ENCODE measurements at regions not wholly inside any gene's neighbourhood (a gene's known extent, or its start where the extent isn't known, plus 50 kb on each side); places are given as distances from the start of the nearest gene placed in this dataset.
"Not testable (repeated sequence)": the region's sequence is repeated elsewhere in the genome, so short reads cannot be mapped to it uniquely, and the experiment has no call there.

DNA sequence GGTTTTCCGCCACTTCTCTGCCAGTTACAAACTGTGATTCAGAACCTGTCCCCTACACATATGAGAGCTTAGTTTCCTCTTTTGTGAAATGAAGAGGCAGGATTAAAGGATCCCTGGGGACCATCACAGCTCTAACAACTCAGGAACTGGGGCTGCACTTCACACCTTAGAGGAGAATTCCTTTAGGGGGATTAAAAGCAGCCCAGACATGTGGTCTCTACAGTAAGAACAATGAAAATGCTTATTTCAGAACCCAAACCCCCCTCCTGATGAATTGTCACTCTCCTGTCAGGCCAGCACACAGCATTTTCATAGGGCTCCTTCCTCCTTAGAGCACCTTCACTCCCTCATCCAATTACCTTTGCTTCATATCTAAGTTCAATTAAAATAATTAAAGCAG is 101.5 kb upstream of the NEDD4L start:
- Histone ChIP-seq H3K9me3 (ENCODE audit: insufficient read depth, low read length) (no peaks in the 10 kb centered on the region), H3K36me3 (ENCODE audit: low read length) (no peaks in the 10 kb centered on the region), H3K79me2 (ENCODE audit: insufficient read depth, low read length) (no peaks in the 10 kb centered on the region), H3F3A (ENCODE audit: insufficient read depth) (no peaks in the 10 kb centered on the region), H3K27me3 (ENCODE audit: low read length) (no peaks in the 10 kb centered on the region), H2AFZ (ENCODE audit: low read depth, low read length, severe bottlenecking) (no peak overlapping the region), H3K4me2 (ENCODE audit: low read depth, low read length, poor library complexity, severe bottlenecking) (no peak overlapping the region), H3K4me3 (ENCODE audit: insufficient read depth, low read length, poor library complexity, severe bottlenecking) (no peak overlapping the region), H3K9ac (ENCODE audit: low read length) (no peak overlapping the region), H3K9me2 (replicated peaks; ENCODE audit: insufficient read depth, low read length) (no peaks in the 10 kb centered on the region), H4K20me1 (ENCODE audit: low read depth, low read length) (no peaks in the 10 kb centered on the region), H3K27ac (ENCODE audit: low read depth, low read length) (no peak overlapping the region)
- TF ChIP-seq, protein P1, sequence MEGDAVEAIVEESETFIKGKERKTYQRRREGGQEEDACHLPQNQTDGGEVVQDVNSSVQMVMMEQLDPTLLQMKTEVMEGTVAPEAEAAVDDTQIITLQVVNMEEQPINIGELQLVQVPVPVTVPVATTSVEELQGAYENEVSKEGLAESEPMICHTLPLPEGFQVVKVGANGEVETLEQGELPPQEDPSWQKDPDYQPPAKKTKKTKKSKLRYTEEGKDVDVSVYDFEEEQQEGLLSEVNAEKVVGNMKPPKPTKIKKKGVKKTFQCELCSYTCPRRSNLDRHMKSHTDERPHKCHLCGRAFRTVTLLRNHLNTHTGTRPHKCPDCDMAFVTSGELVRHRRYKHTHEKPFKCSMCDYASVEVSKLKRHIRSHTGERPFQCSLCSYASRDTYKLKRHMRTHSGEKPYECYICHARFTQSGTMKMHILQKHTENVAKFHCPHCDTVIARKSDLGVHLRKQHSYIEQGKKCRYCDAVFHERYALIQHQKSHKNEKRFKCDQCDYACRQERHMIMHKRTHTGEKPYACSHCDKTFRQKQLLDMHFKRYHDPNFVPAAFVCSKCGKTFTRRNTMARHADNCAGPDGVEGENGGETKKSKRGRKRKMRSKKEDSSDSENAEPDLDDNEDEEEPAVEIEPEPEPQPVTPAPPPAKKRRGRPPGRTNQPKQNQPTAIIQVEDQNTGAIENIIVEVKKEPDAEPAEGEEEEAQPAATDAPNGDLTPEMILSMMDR (IDR thresholded peaks at IDR 0.05; ENCODE audit: insufficient read depth, low read length, poor library complexity, severe bottlenecking) = no peak
- no peak for TF ChIP-seq EZH2phosphoT487 (conservative IDR thresholded peaks at IDR 0.05; ENCODE audit: low read length)

- Histone ChIP-seq H4K20me1 (ENCODE audit: low read depth, low read length) (no peaks in the 10 kb centered on the region), H2AFZ (ENCODE audit: low read depth, low read length, severe bottlenecking) (no peak overlapping the region), H3K9me3 (ENCODE audit: insufficient read depth, low read length) (no peaks in the 10 kb centered on the region), H3K36me3 (ENCODE audit: low read length) (no peaks in the 10 kb centered on the region), H3K4me2 (ENCODE audit: low read depth, low read length, poor library complexity, severe bottlenecking) (no peak overlapping the region), H3K27me3 (ENCODE audit: low read length) (no peaks in the 10 kb centered on the region), H3K9me2 (replicated peaks; ENCODE audit: insufficient read depth, low read length) (no peaks in the 10 kb centered on the region), H3F3A (ENCODE audit: insufficient read depth) (no peaks in the 10 kb centered on the region), H3K79me2 (ENCODE audit: insufficient read depth, low read length) (no peaks in the 10 kb centered on the region), H3K9ac (ENCODE audit: low read length) (no peak overlapping the region), H3K27ac (ENCODE audit: low read depth, low read length) (no peak overlapping the region), H3K4me3 (ENCODE audit: insufficient read depth, low read length, poor library complexity, severe bottlenecking) (no peak overlapping the region)
- TF ChIP-seq EZH2phosphoT487 (conservative IDR thresholded peaks at IDR 0.05; ENCODE audit: low read length) = no peak
- TF ChIP-seq, protein P1 (IDR thresholded peaks at IDR 0.05; ENCODE audit: insufficient read depth, low read length, poor library complexity, severe bottlenecking) = no peak
Measured at GRCh38 chr18:57941841-57942489, 102.1 kb upstream of the NEDD4L start.

DNA sequence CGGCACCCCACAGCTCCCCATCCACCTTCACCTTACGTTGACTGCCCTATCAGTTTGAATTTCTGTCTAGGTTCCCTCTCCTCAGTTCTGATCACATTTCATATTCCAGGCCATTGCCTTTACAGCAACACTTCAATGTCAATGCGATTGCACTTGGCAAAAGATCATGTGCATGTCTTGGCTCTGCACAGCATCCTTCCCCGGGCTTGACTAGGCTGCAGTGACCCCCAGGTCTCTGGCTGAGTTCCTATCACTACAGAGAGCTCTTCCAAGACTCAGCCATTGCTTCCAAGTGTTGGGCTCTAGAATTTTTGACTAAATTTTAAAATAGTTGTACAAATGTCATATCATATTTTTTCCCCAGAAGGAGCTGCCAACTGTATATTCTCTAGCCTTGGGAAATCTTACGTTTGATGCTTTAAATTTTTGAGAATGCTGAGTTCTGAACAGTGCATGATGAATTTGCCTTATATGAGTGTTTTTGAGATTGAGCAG is 103.8 kb upstream of the NEDD4L start:
- Histone ChIP-seq H3K9ac (ENCODE audit: low read length) (no peak overlapping the region), H3K36me3 (ENCODE audit: low read length) (no peaks in the 10 kb centered on the region), H3K9me3 (ENCODE audit: insufficient read depth, low read length) (no peaks in the 10 kb centered on the region), H3K4me3 (ENCODE audit: insufficient read depth, low read length, poor library complexity, severe bottlenecking) (no peak overlapping the region), H3K27me3 (ENCODE audit: low read length) (no peaks in the 10 kb centered on the region), H3K9me2 (replicated peaks; ENCODE audit: insufficient read depth, low read length) (no peaks in the 10 kb centered on the region), H3K4me2 (ENCODE audit: low read depth, low read length, poor library complexity, severe bottlenecking) (no peak overlapping the region), H3F3A (ENCODE audit: insufficient read depth) (no peaks in the 10 kb centered on the region), H2AFZ (ENCODE audit: low read depth, low read length, severe bottlenecking) (no peak overlapping the region), H3K79me2 (ENCODE audit: insufficient read depth, low read length) (no peaks in the 10 kb centered on the region), H4K20me1 (ENCODE audit: low read depth, low read length) (no peaks in the 10 kb centered on the region), H3K27ac (ENCODE audit: low read depth, low read length) (no peak overlapping the region)
- TF ChIP-seq, protein P1 (IDR thresholded peaks at IDR 0.05; ENCODE audit: insufficient read depth, low read length, poor library complexity, severe bottlenecking) = no peak
- no peak for TF ChIP-seq EZH2phosphoT487 (conservative IDR thresholded peaks at IDR 0.05; ENCODE audit: low read length)

DNA sequence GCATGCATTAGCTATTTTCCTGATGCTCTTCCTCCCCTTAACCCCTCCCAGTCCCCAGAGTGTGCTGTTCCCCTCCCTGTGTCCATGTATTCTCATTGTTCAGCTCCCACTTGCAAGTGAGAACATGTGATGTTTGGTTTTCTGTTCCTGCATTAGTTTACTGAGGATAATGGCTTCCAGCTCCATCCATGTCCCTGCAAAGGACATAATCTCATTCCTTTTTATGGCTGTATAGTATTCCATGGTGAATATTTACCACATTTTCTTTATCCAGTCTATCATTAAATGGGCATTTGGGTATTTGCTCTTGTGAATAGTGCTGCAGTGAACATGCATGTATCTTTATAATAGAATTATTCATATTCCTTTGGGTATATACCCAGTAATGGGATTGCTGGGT is 109.7 kb upstream of the NEDD4L start:
- H3K9me3 ChIP-seq (ENCODE audit: insufficient read depth, low read length); H3K79me2 ChIP-seq (ENCODE audit: insufficient read depth, low read length); H3K27ac ChIP-seq (ENCODE audit: low read depth, low read length); H3K9me2 ChIP-seq (replicated peaks; ENCODE audit: insufficient read depth, low read length); H3F3A ChIP-seq (ENCODE audit: insufficient read depth); H2AFZ ChIP-seq (ENCODE audit: low read depth, low read length, severe bottlenecking); H3K27me3 ChIP-seq (ENCODE audit: low read length); H3K4me2 ChIP-seq (ENCODE audit: low read depth, low read length, poor library complexity, severe bottlenecking); H3K9ac ChIP-seq (ENCODE audit: low read length); H4K20me1 ChIP-seq (ENCODE audit: low read depth, low read length); H3K4me3 ChIP-seq (ENCODE audit: insufficient read depth, low read length, poor library complexity, severe bottlenecking); H3K36me3 ChIP-seq (ENCODE audit: low read length): not testable (repeated sequence)
